Hematopoietic multipotent progenitor cell (in vitro differentiated cells): ENCODE measurements at regions not wholly inside any gene's neighbourhood (a gene's known extent, or its start where the extent isn't known, plus 50 kb on each side); places are given as distances from the start of the nearest gene placed in this dataset.
"Not testable (repeated sequence)": the region's sequence is repeated elsewhere in the genome, so short reads cannot be mapped to it uniquely, and the experiment has no call there.

Source experiments
- DNase-seq, 3 donors: peaks; one replicate each; pipeline ENCODE4 v3.0.0-alpha.2; 2011 to 2015; ENCODE audit warnings: low read depth in 2 of 3, low spot score in 2 of 3

DNA sequence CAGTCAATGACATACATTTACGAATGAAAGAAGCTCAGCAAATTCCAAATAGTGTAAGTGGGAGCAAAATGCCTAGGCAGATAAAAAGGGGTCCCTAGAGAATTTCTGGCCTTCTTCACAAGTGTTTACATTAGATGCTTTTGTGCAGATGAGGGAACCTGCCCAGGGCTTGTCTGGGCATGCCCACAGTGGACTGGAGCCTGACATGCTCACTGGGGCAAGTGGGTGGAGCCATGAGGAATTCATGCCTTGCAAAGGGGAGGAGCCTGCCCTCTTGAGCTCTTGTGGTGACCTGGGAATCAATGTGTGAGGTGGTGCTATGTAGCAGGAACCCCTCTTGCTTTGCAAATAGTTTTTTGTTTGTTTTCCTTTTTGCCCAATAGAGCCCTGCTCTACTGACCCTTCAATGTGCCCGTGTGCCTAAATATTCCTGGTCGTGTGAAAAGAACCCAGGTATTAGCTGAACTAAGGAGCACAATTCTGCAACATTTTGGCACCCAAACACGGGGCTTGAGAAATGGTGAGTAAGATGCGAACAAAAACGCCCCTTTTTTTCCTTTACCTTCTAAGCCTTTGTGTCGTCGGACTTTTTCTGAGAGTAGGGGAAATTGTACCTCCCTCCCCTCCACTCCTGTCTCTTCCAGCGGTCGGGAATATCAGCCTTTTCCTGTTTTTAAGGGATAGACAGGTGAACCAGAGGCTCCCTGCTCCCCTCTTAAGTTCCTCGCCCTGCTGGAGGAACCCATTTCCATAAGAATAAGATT lies 433.8 kb upstream of the CDH9 start:
- DNase-seq: no peak

DNA sequence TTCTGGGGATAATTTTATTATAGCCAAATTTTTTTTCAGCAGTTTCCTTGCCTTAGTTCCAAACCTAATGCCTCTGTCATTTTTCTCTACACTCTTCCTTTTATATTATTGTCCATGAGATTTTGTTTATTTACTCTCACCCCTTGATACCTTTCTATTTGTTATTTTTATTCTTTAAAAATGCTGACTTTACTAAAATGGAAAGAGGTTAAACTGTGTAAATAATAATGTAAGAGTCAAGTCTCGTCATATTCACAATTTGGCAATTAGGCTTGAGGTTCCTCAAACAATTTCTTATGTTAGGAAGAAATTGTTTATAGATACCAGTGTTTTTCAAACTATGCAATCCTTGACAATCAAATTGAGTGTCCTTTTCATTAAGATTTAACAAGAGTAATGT lies 428.6 kb upstream of the CDH9 start:
- DNase-seq: no peak

DNA sequence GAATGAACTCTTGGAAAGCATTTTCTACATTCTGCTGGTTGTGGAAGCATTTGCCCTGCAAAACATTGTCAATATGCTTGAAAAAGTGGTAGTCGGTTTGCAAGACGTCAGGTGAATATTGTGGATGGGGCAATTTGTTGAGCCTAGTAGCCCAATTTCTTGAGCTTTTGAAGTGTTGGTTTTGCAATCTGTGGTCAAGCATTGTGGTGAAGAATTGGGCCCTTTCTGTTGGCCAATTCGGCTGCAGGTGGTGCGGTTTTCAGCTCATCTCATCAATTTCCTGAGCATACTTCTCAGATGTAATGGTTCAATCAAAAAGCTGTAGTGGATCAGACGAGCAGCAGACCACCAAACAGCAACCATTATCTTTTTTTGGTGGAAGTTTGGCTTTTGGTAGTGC lies 426.8 kb upstream of the CDH9 start:
- DNase-seq: no peak

DNA sequence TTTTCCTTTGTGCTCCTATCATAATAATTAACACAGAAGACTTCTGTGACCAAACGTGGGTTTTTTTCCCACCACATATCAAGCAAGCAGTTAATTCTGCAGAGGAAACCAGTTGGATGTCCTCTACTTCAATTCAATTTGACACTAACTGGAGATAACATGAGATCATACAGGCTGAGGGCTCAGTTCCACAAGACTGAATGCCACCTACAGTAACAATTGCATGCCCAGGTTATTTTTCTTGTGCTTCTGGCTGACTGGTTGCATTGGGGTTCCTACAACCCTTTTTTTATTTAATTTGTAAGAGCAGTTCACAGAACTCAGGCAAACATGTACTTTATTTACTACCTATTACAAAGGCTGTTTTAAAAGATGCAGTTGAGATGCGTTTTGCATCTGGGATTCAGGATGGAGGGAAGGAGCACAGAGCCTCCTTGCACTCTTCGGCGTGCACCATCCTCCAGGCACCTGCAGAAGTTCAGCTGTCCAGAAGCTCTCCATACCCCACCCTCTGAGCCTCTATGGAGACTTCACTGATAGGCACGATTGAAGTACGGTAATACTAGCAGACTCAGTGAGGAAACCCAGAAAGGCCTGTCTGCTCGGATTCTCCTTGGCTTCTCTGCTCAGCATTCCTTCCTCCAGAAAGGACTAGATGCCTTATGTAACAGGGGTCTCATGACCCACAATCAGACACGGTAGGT lies 425.2 kb upstream of the CDH9 start:
- no peak for DNase-seq

DNA sequence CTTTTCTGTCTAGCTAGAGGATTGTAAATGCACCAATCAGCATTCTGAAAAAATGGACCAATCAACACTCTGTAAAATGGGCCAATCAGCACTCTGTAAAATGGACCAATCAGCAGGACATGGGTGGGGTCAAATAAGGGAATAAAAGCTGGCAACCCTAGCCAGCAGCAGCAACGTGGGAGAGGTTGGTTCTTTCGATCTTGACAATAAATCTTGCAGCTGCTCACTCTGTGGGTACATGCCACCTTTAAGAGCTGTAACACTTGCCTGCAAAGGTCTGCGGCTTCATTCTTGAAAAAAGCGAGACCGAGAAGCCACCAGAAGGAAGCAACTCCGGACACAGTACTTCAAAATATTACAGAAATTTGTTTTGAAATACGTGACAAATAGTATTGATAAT lies 424.6 kb upstream of the CDH9 start:
- no peak for DNase-seq

DNA sequence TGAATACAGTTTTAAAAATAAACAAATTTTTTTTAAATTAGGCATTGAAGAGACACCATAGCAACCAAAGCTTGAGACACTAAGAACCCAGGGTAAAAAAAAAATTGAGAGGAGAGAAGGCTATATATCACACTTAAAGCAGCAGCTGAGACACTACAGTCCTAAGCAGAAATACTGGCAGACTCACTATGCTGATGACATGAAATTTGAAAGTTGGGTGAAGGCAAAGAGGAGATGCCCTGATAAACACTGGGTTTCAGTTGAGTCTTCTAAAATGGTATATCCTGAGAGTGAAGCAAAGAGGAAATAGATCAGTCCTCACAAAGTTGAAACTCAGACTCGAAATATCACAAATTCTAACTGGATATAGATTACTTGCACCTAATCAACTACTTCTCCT lies 419.9 kb upstream of the CDH9 start:
- no peak for DNase-seq

DNA sequence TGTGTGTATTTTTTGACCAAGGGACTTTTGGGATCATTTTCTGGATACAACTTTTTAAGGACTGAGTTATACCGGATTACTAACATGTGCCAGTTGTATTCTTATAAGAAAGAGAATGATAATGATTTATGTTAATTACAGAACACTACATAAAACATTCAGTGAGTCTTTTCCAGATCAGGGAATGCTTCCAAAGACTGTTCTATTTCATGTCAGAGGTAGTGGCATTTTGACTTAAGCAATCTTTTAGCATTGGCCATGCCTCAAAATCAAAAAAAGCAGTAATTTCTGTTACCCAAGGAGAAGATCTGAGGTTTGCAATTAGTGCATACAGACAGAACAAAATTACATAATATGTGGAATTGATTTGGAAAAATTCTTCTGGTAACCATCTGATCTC lies 413.0 kb upstream of the CDH9 start:
- DNase-seq: no peak

DNA sequence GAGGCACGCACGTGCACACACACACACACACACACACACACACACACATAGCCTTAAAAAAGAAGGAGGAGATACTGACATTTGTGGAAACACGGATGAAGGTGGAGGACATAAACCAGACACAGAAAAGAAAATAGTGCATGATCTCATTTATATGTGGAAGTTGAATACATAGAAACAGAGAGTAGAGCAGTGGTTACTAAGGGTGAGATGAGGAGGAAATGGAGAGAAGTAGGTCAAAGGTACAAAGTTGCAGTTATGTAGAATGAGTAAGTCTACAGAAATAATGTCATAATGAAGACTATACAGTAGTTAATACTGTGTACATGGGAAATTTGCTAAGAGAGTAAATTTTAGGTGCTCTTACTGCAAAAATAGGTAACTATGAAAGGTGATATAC lies 412.2 kb upstream of the CDH9 start:
- no peak for DNase-seq

DNA sequence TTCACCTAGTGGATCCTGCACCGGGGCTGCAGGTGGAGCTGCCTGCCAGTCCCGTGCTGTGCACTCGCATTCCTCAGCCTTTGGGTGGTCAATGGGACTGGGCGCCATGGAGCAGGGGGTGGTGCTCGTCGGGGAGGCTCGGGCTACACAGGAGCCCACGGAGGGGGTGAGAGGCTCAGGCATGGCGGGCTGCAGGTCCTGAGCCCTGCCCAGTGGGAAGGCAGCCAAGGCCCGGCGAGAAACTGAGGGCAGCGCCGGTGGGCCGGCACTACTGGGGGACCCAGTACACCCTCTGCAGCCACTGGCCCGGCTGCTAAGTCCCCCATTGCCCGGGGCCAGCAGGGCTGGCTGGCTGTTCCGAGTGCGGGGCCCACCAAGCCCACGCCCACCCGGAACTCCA lies 401.0 kb upstream of the CDH9 start:
- DNase-seq: not testable (repeated sequence)

DNA sequence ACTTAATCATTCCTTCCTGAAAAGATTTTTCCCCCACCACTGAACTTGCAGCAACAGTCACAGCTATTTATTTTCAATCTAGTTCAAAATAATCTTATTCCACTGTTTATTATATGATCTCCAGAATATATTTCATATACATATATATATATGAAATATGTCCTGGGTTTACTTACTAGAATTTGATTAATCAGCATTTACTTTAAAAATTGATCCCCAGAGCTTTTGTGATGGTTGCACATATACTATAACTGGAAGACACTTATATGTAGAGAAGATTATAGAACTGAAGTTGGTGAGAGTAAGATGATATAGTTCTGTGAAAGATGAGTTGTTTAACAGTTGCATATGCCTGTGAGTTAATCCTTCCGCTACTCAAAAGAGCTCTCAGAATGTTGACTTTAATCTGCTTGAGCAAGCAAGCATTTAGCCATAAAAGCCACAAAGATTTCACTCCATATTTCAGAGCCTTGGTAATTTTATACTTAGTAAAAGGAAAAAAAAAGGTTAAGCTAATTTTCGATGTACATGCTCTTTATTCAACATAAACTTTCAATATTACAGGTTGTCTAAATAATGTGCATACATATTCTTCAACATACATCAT lies 399.3 kb upstream of the CDH9 start:
- no peak for DNase-seq

DNA sequence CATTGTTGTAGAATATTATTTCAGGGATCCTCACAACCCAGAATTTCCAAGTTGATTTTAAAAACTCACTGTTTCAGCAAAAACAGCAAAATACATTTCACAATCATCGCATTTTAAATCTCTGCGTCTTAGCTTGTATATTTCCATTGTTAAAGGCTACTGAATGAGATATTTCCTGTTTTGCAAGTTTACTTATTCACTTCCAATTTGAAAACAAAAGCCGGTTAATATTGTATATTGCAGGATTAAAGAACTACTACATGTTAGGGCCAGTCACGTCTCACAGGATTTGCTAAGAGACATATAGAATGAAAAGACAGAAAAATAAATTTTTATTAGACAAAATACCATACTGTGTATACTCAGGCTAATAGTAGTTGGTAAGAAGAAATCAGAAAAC lies 395.9 kb upstream of the CDH9 start:
- no peak for DNase-seq

DNA sequence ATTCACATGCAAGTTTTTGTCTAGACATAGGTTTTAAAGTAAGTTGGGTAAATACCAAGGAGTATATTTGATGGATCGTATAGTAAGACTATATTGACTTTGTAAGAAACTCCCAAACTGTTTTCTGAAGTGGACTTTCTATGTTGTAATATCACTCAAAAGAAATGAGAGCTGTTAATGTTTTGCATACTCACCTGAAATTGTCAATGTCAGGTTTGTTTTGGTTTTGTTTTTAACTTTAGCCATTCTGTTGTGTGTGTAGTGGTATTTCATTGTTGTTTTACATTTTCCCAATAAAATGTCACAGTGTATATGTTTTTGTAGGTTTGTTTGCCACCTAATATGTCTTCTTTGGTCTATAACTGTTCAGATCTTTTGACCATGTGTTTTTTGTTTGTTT lies 375.7 kb upstream of the CDH9 start:
- no peak for DNase-seq

DNA sequence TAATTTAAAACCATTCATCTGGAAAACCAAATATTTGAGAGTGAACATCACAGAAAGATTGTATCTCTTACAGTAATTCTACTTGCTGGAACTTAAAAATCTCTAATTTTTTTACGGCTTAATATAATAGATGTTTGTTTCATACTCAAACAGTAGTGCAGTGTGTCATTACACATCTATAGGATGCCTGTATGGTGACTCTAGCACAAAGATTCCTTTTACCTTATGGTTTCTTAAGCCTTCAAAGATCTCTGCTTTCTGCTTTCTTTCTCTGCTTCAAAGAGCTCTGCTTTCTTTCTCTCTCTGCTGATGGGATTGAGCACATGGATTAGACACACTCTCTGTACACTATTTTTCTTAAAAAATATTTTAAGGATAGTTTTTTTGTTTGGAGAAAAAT lies 374.0 kb upstream of the CDH9 start:
- DNase-seq: no peak

DNA sequence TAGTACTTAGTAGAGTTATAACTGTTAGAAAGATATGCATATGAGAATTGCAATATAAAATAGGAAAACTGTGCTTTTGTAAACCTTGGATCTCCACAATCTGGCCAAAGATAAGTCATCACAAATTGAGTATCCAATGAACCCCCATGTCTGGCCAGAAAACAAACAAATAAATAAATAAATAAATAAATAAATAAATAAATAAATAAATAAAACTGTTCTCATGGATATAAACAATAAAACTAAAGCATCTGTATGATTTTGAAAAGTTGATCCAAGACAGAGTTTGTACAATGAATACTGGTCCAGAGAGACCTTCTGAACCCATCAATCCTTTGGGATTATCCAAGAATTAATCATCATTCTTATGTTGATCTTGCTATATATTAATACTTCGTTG lies 367.6 kb upstream of the CDH9 start:
- no peak for DNase-seq

DNA sequence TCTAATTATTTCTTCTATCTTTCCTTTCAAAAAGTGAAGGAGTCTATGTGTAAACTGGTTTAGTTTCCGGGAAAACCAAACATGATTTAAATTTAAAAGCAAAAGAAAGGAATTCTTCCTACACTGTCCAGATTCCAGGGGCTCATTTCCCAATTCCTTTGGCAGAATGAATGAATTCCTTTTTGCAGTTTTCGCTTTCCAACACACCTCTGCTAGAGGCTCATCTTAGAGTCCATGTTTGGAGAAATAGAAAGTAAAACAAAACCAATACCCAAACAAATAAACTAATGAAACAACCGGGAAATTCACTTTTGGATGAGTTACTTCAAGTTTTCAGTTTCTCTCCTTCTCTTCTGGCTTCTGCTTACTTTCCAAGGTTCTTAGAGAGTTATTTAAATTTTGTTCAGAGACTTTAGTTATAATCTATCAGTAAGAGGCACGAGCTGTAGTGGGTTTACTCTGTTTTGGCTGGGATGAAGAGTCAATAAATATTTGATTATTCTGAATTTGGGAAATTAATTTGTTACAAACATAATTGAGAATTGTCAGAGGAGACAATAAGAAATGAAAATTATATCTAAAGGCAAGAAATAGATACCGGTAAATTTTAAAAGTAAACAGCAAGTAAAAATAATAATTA lies 365.0 kb upstream of the CDH9 start:
- DNase-seq: no peak

DNA sequence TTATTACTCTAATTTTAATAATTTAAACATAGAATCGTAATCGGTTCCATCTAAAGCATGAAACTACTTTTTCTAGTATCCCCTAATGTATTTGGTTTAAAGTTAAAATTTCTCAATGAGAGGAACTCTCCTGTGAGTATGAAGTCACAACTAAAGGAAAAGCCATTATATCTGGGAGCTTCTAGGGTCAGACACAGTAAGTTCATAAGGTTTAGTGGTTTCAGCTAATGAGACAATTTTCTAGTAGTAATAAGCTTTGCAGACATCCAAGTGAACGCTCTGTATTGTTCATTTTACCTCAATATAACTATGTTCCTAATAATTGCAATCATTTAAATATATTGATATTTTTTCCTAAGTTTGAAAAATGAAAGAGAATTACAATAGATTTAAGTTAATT lies 364.4 kb upstream of the CDH9 start:
- no peak for DNase-seq

DNA sequence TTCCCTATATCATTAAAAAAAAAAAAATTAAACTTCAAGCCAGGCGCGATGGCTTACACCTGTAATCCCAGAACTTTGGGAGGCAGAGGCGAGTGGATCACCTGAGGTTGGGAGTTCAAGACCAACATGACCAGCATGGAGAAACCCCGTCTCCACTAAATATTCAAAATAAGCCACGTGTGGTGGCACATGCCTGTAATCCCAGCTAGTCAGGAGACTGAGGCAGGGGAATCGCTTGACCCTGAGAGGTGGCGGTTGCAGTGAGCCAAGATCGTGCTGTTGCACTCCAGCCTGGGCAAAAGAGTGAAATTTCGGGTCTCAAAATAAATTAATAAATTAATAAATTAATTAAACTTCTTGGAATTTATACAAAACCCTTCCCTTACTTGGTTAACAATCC lies 358.6 kb upstream of the CDH9 start:
- DNase-seq: no peak

DNA sequence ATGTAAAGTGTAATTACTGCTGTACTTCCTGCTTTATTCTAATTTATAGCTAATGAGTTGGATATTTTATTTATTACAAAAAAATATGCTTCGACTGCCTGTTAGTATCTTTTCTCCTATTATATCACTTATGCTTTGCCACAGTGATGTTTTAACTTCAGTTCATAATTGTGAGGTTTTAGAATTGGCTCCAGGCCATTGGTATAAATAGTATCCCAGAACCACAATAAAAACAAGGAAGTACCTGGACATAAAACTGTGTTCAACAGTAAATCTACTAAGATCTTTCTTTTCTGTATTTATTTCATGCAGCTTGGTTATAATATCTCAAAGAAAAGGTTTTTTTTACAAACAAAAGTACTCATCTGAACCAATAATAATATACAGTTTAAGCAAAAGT lies 354.3 kb upstream of the CDH9 start:
- DNase-seq: peak in 2 of 3 donors; percentile 9 to 66

DNA sequence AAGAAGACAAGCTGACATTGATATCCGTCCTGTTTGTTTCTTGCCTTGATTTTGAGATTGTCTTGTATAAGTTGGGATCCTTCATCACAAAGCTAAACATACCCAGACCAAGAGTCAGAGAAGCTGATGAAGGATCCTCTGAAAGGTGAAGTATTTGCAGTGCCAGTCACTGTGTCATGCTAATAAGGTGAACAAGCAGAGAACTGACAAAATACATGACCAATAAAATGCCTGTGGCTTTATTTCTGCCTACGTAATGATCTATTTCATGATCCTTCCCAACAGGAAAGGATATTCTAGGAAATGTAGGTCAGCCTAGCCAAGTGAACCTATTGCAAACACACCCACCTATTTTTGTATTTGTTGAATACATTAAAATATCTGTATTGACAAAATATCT lies 351.3 kb upstream of the CDH9 start:
- no peak for DNase-seq

DNA sequence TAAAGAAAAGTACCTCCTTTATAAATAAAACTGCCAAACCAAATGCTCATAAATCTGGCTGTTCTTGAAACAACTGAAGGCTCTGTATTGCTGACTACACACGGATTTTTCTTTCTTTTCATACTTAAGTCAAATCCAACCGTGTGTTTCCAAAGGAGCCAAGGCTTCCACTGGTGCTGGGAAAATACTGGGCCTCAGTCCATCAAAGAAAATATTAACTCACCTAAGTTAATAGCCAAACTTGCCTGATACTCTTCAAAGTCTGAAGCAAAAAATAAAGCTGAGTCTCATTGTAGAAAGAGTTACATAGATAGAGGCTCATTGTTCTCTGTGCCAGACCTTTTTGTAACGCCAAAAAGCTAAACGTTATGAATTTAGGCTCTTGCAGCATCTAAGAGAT lies 350.4 kb upstream of the CDH9 start:
- no peak for DNase-seq

DNA sequence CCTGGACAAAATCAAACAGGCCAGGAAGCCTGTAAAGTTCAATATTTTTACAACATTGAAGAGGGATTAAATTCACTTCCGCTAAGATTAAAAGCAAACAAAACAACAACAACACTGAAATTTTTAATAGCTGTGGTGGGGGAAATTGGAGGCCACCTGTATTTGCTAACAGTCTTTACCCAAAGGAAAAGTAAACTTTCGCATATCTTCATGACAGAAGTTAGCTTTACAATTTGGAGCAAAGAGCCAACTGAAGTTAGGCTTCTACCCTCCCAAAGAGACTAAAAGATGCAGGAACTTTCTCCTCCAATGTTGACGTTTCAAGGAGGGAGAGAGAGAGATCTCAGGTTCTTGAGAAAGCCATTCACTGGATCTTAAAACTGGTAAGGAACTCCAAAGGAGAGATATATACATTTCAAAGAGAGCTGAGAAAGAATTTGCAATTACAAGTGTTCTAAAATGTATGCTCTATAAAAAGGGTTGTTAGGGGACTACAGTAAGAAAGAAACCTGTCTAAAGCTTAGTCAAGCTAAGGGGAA lies 349.2 kb upstream of the CDH9 start:
- DNase-seq: no peak
